PC-3 (cell line): ENCODE measurements at regions not wholly inside any gene's neighbourhood (a gene's known extent, or its start where the extent isn't known, plus 50 kb on each side); places are given as distances from the start of the nearest gene placed in this dataset.

Experiments
- ATAC-seq: fragments of 200-7000 bp; cut with Tn5 transposase; 2 replicates; pipeline ENCODE4 v1.9.1; 2020; ENCODE audit warnings: mild to moderate bottlenecking, moderate library complexity
- BruUV-seq: library from RNA; stranded (reverse); fragments of 400-500 nt; replicated peaks from 2 replicates; lab custom pipeline; 2021; lab: Mats Ljungman, UMichigan
- CTCF ChIA-PET: fragments of 300-600 bp; sonication (Branson Sonifier 250); formaldehyde crosslinking; loops from one replicate; lab custom pipeline; 2022; ENCODE audit warnings: antibody characterized with exemption; lab: Charles Lee
- POLR2A ChIA-PET: fragments of 300-600 bp; sonication (Branson Sonifier 250); formaldehyde crosslinking; loops from one replicate; lab custom pipeline; 2022; ENCODE audit warnings: antibody characterized with exemption; ENCODE audit not compliant: unreplicated experiment; lab: Charles Lee
- DNase-seq: peaks from one replicate; pipeline ENCODE4 v3.0.0-alpha.2; 2015
- H2AFZ ChIP-seq: fragments of 300-600 bp; sonication (generic); 2 replicates; pipeline ENCODE4 v1.6.0; 2016; ENCODE audit warnings: antibody characterized with exemption, low read length
- H3F3A ChIP-seq: fragments of 300-600 bp; sonication (generic); one replicate; pipeline ENCODE4 v1.6.0; 2017; ENCODE audit warnings: antibody characterized with exemption, low read length, control low read depth, mild to moderate bottlenecking; ENCODE audit not compliant: unreplicated experiment
- H3K27ac ChIP-seq: fragments of 300-600 bp; sonication (generic); 2 replicates; pipeline ENCODE4 v1.5.1; 2016; ENCODE audit warnings: mild to moderate bottlenecking, low read length
- H3K27me3 ChIP-seq: fragments of 300-600 bp; sonication (generic); 2 replicates; pipeline ENCODE4 v1.6.1; 2016; ENCODE audit warnings: low read length, mixed read lengths
- H3K36me3 ChIP-seq: fragments of 300-600 bp; sonication (generic); 2 replicates; pipeline ENCODE4 v1.6.1; 2016; ENCODE audit warnings: low read depth, mixed run types, low read length, mixed read lengths
- H3K4me1 ChIP-seq: fragments of 300-600 bp; sonication (generic); 2 replicates; pipeline ENCODE4 v1.5.1; 2016; ENCODE audit warnings: low read length; ENCODE audit not compliant: insufficient read depth
- H3K4me2 ChIP-seq: fragments of 300-600 bp; sonication (generic); 2 replicates; pipeline ENCODE4 v1.6.0; 2016; ENCODE audit warnings: low read length
- H3K4me3 ChIP-seq: fragments of 300-600 bp; sonication (generic); 2 replicates; pipeline ENCODE4 v1.5.1; 2016; ENCODE audit warnings: mild to moderate bottlenecking, low read length, mixed read lengths
- H3K79me2 ChIP-seq: fragments of 300-600 bp; sonication (generic); 2 replicates; pipeline ENCODE4 v1.6.1; 2017; ENCODE audit warnings: low read length, mixed read lengths
- H3K9ac ChIP-seq: fragments of 300-600 bp; sonication (generic); 2 replicates; pipeline ENCODE4 v1.6.0; 2016; ENCODE audit warnings: mild to moderate bottlenecking, low read length
- H3K9me2 ChIP-seq: fragments of 300-600 bp; sonication (generic); replicated peaks from 2 replicates; pipeline ENCODE4 v1.6.1; 2016; ENCODE audit warnings: mixed run types, low read length, mixed read lengths
- H3K9me3 ChIP-seq: fragments of 300-600 bp; sonication (generic); 2 replicates; pipeline ENCODE4 v1.6.1; 2016; ENCODE audit warnings: low read length, mixed read lengths
- H4K20me1 ChIP-seq: fragments of 300-600 bp; sonication (generic); 2 replicates; pipeline ENCODE4 v1.6.1; 2016; ENCODE audit warnings: low read length, mixed read lengths
- EZH2 ChIP-seq: fragments of 300-600 bp; sonication (generic); IDR thresholded peaks from one replicate; pipeline ENCODE4 v1.6.1; 2017; ENCODE audit warnings: antibody characterized with exemption, mild to moderate bottlenecking, low read length; ENCODE audit not compliant: unreplicated experiment
- EZH2phosphoT487 ChIP-seq: fragments of 300-600 bp; sonication (generic); IDR thresholded peaks from 2 replicates; pipeline ENCODE4 v1.6.1; 2018; ENCODE audit warnings: mild to moderate bottlenecking, antibody characterized with exemption, low read length, borderline replicate concordance
- intact Hi-C: fragments of 100-400 bp; cut with micrococcal nuclease; formaldehyde crosslinking; loops from 2 replicates; pipeline ENCODE4 v1.9.0; 2023
- TF ChIP-seq, protein P1 (sequence below): fragments of 300-600 bp; sonication (generic); conservative IDR thresholded peaks from 2 replicates; pipeline ENCODE4 v1.5.1; 2017; ENCODE audit warnings: antibody characterized with exemption, low read depth, mild to moderate bottlenecking, low read length

DNA sequence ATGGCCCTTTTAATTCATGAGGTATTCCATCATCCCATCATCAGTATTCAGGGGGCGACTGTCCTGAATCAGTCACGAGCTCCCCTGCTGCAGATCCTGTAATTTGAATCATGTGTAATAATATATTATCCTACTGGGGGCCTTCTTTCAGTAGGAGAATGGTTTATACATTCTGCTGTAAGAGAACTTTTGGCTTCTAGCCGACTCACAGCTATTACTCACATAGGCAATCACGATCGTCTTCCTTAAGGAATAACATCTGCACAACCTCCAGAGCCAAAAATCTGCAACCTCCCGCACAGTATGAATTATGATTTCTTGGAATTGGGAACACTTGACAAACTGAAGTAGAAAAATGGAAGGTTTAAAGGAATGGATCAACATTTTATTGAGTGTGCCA is 343.0 kb downstream of the USP25 start:
- peaks cover 21% of the 10 kb centered on the region for H3K27me3 ChIP-seq
- H4K20me1 ChIP-seq, result no peaks in the 10 kb centered on the region
- H2AFZ ChIP-seq, result no peak overlapping the region
- 0 out of 2 replicates have a peak overlapping the region, but pooled peaks have one; percentile 14 for H3K4me2 ChIP-seq
- TF ChIP-seq EZH2phosphoT487, result no peak
- TF ChIP-seq, protein P1, sequence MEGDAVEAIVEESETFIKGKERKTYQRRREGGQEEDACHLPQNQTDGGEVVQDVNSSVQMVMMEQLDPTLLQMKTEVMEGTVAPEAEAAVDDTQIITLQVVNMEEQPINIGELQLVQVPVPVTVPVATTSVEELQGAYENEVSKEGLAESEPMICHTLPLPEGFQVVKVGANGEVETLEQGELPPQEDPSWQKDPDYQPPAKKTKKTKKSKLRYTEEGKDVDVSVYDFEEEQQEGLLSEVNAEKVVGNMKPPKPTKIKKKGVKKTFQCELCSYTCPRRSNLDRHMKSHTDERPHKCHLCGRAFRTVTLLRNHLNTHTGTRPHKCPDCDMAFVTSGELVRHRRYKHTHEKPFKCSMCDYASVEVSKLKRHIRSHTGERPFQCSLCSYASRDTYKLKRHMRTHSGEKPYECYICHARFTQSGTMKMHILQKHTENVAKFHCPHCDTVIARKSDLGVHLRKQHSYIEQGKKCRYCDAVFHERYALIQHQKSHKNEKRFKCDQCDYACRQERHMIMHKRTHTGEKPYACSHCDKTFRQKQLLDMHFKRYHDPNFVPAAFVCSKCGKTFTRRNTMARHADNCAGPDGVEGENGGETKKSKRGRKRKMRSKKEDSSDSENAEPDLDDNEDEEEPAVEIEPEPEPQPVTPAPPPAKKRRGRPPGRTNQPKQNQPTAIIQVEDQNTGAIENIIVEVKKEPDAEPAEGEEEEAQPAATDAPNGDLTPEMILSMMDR, result no peak
- no peak for TF ChIP-seq EZH2
- H3K79me2 ChIP-seq, result no peaks in the 10 kb centered on the region
- ATAC-seq, result peak; percentile 45
- no peaks in the 10 kb centered on the region for H3K9me3 ChIP-seq
- BruUV-seq, result no TSS peak
- no peaks in the 10 kb centered on the region for H3K36me3 ChIP-seq
- H3K4me1 ChIP-seq, result peaks cover 7% of the 10 kb centered on the region
- no peak overlapping the region for H3K9ac ChIP-seq
- H3F3A ChIP-seq, result no peaks in the 10 kb centered on the region
- intact Hi-C loops, result no loop called here
- ChIA-PET POLR2A (no interaction called here), CTCF (interaction anchor here (0.6 kb wide), 1 partner anchor 266 kb away, joined by 3 read pairs; no protein-coding TSS in a partner anchor)
- no peaks in the 10 kb centered on the region for H3K9me2 ChIP-seq
- no peak overlapping the region for H3K4me3 ChIP-seq
- peak; percentile 67 for DNase-seq
- no peak overlapping the region for H3K27ac ChIP-seq

DNA sequence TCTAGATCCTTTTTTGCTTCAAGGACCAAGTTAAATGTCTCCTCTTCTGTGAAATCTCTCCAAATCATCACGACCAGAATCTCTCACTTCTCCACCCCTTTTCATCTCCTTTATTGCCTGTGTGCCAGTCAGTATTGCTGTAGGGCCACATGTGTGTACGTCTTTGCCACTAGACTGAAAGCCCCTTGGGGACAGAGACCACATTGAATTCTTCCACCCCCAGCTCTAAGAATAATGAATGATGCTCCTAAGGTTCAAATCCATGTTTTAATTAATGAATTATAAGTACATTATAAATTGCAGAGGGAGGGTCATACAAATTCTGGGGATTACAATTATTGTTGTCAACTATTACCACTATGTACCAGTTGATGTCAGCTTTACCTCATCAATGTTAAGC is 343.8 kb downstream of the USP25 start:
- H3K4me2 ChIP-seq, result no peak overlapping the region
- H3K36me3 ChIP-seq, result no peaks in the 10 kb centered on the region
- no peaks in the 10 kb centered on the region for H3K9me3 ChIP-seq
- no peak overlapping the region for H3K27ac ChIP-seq
- ChIA-PET CTCF (no interaction called here), POLR2A (no interaction called here)
- ATAC-seq (no peak), DNase-seq (no peak)
- no TSS peak for BruUV-seq
- no peaks in the 10 kb centered on the region for H3K9me2 ChIP-seq
- TF ChIP-seq EZH2, result no peak
- TF ChIP-seq EZH2phosphoT487, result no peak
- intact Hi-C loops, result no loop called here
- no peak overlapping the region for H2AFZ ChIP-seq
- peaks cover 26% of the 10 kb centered on the region for H3K27me3 ChIP-seq
- no peak overlapping the region for H3K9ac ChIP-seq
- peaks cover 7% of the 10 kb centered on the region for H3K4me1 ChIP-seq
- H4K20me1 ChIP-seq, result no peaks in the 10 kb centered on the region
- H3K79me2 ChIP-seq, result no peaks in the 10 kb centered on the region
- H3K4me3 ChIP-seq, result no peak overlapping the region
- no peaks in the 10 kb centered on the region for H3F3A ChIP-seq

DNA sequence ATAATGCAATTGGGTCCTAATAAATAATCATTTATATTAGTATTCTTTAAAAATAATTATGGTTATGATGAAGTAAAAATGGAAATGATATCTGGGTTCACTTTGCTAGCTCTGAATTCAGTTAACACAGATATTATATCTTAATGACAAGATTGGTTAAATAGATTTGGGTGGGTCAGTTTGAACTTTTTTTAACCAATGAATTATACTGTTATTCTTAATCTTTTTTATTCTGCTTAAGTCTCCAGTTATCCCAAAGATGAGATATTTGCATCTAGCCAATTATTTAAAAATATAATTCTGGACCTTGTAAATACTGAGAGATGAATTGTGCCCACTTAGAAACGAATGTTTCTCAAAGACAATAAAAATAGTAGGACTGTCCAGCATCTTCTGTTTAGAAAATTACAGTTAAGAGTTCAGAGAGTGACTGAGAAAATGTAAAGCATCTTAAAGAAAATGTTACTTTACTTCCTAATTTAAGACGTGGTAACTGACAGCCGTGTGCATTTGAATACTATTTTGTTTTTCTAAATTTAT is 345.2 kb downstream of the USP25 start:
- no peaks in the 10 kb centered on the region for H3K9me2 ChIP-seq
- peaks cover 17% of the 10 kb centered on the region for H3K4me1 ChIP-seq
- no peak for DNase-seq

More for the DNA sequence above, 345.2 kb downstream of the USP25 start:
- no peaks in the 10 kb centered on the region for H3K36me3 ChIP-seq
- CTCF ChIA-PET, result no interaction called here
- POLR2A ChIA-PET, result no interaction called here
- BruUV-seq, result no TSS peak
- no peak for ATAC-seq
- no peaks in the 10 kb centered on the region for H3F3A ChIP-seq
- H3K27me3 ChIP-seq, result peaks cover 19% of the 10 kb centered on the region; the same call in 1 of the 2 replicates
- H3K79me2 ChIP-seq, result no peaks in the 10 kb centered on the region
- TF ChIP-seq, protein P1, result no peak
- no peak for TF ChIP-seq EZH2phosphoT487
- no peak overlapping the region for H2AFZ ChIP-seq
- no peaks in the 10 kb centered on the region for H3K9me3 ChIP-seq
- intact Hi-C loops, result no loop called here
- H3K4me2 ChIP-seq, result no peak overlapping the region
- no peaks in the 10 kb centered on the region for H4K20me1 ChIP-seq
- H3K4me3 ChIP-seq, result no peak overlapping the region
- no peak overlapping the region for H3K9ac ChIP-seq
- no peak overlapping the region for H3K27ac ChIP-seq
